WERI-Rb-1 (cell line): ENCODE measurements at regions not wholly inside any gene's neighbourhood (a gene's known extent, or its start where the extent isn't known, plus 50 kb on each side); places are given as distances from the start of the nearest gene placed in this dataset.

Source experiments
- DNase-seq: peaks from one replicate; pipeline ENCODE4 v3.0.0-alpha.2; 2020
- H3K27ac ChIP-seq: fragments of 250-450 bp; sonication (Bioruptor Pico); 2 replicates; pipeline ENCODE4 v1.5.1; 2020; ENCODE audit warnings: mild to moderate bottlenecking, moderate library complexity
- H3K27me3 ChIP-seq: fragments of 250-450 bp; sonication (Bioruptor Pico); 2 replicates; pipeline ENCODE4 v1.5.1; 2021; ENCODE audit warnings: mild to moderate bottlenecking, low read depth, moderate library complexity; ENCODE audit not compliant: insufficient read depth, severe bottlenecking
- H3K36me3 ChIP-seq: fragments of 250-450 bp; sonication (Bioruptor Pico); 2 replicates; pipeline ENCODE4 v1.5.1; 2020; ENCODE audit warnings: mild to moderate bottlenecking, moderate library complexity
- H3K4me3 ChIP-seq: 2 replicates; pipeline ENCODE4 v1.5.1; 2011; ENCODE audit warnings: low read depth, mild to moderate bottlenecking, control low read depth, low read length
- H3K9me3 ChIP-seq: fragments of 250-450 bp; sonication (Bioruptor Pico); 2 replicates; pipeline ENCODE4 v1.5.1; 2021; ENCODE audit warnings: mild to moderate bottlenecking, moderate library complexity; ENCODE audit not compliant: severe bottlenecking
- CTCF ChIP-seq: IDR thresholded peaks from 2 replicates; pipeline ENCODE4 v1.5.1; 2011; ENCODE audit warnings: low read depth, mild to moderate bottlenecking, control low read depth, inconsistent platforms, low read length

DNA sequence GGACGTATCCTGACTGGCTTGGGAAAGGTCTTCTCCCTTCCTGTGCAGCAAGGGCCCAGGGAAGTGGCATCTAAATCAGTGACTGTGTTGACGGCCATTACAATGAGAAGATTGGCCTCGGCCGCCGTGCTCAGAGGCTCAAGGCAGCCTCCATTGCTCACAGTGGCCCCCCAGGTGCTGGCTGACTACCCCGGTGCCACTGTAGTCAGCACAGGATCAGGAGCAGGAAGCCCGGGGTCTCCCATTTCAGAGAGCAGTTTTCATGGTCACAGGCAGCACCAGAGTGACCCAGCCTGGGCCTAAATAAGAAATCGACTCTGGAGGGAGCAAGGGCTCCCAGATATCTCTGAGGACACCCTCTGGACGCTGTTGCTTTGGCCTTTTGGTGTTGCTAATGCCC is 219.4 kb upstream of the ARL4C start:
- Histone ChIP-seq H3K9me3 (no peaks in the 10 kb centered on the region), H3K27ac (no peak overlapping the region), H3K36me3 (no peaks in the 10 kb centered on the region), H3K4me3 (no peak overlapping the region), H3K27me3 (no peaks in the 10 kb centered on the region)
- no peak for DNase-seq
- no peak for TF ChIP-seq CTCF

- no peaks in the 10 kb centered on the region for H3K36me3 ChIP-seq
- H3K4me3 ChIP-seq = no peak overlapping the region
- H3K9me3 ChIP-seq = no peaks in the 10 kb centered on the region
- no peak overlapping the region for H3K27ac ChIP-seq
- no peak for DNase-seq
- no peaks in the 10 kb centered on the region for H3K27me3 ChIP-seq
- no peak for TF ChIP-seq CTCF
Observed at GRCh38 chr2:234715671-234716250, 218.9 kb upstream of the ARL4C start.

DNA sequence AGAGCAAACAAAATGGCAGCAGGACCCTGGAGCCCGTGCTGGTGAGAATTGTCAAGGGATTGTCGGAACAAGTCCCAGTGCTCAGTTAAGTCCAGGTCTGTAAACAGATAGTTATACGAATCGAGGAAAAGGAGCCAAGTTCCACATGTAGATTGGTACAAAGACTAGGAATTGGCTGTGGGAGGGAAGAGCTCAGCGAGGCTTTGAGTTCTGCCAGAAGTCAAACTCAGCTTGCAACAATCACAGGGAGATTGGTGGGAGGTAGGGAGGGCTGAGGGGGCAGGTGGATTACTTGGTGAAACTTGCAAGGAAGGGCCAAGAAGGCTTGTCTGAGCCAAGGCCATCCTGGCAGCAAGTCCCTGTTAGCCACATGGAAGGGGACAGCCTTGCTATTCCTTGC is 217.8 kb upstream of the ARL4C start:
- Histone ChIP-seq H3K4me3 (no peak overlapping the region), H3K9me3 (no peaks in the 10 kb centered on the region), H3K36me3 (no peaks in the 10 kb centered on the region), H3K27me3 (no peaks in the 10 kb centered on the region), H3K27ac (no peak overlapping the region)
- no peak for TF ChIP-seq CTCF
- DNase-seq = no peak

DNA sequence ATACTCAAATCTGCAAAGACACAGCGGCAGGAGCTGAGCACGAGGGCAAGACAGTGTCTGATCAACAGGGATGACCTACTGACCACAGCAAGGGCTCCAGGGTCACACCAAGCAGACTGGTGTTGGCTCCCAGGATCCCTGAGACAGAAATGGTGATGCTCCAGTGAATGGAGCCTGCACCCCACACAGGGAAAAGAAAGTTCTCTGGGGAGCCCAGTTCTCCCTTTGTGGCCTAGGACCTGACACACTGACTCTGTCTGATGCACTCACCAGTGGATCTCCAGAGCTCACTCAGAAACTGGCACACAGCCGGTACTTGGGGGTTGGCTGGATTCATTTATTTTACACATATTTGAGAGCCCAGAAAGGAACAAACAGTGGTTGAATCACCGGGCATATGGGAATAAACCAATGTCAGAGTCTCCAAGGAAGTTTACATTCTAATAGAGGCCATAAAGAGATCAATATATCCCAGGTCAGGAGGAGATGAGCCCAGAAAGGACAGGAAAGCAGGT is 215.6 kb upstream of the ARL4C start:
- Histone ChIP-seq H3K36me3 (no peaks in the 10 kb centered on the region), H3K27ac (no peak overlapping the region), H3K27me3 (no peaks in the 10 kb centered on the region), H3K9me3 (no peaks in the 10 kb centered on the region), H3K4me3 (no peak overlapping the region)
- DNase-seq = no peak
- no peak for TF ChIP-seq CTCF

- H3K27ac ChIP-seq = no peak overlapping the region
- DNase-seq = no peak
- H3K9me3 ChIP-seq = no peaks in the 10 kb centered on the region
- no peak overlapping the region for H3K4me3 ChIP-seq
- no peak for TF ChIP-seq CTCF
- H3K36me3 ChIP-seq = no peaks in the 10 kb centered on the region
- H3K27me3 ChIP-seq = no peaks in the 10 kb centered on the region
Observed at GRCh38 chr2:234711308-234711707, 214.4 kb upstream of the ARL4C start.

GRCh38 chr2:234710587-234710986 is 213.7 kb upstream of the ARL4C start:
- H3K27ac ChIP-seq = no peak overlapping the region
- DNase-seq = no peak
- no peak for TF ChIP-seq CTCF
- H3K36me3 ChIP-seq = no peaks in the 10 kb centered on the region
- no peaks in the 10 kb centered on the region for H3K9me3 ChIP-seq
- H3K27me3 ChIP-seq = no peaks in the 10 kb centered on the region
- H3K4me3 ChIP-seq = no peak overlapping the region
